HG03064 (cell line): ENCODE measurements at regions not wholly inside any gene's neighbourhood (a gene's known extent, or its start where the extent isn't known, plus 50 kb on each side); places are given as distances from the start of the nearest gene placed in this dataset.

Experiments
- ATAC-seq: cut with Tn5 transposase; IDR thresholded peaks from one replicate; pipeline ENCODE4 v1.9.1; 2021; ENCODE audit warnings: low read depth; ENCODE audit not compliant: unreplicated experiment

GRCh38 chr12:4030929-4031702 is 157.9 kb upstream of the PARP11 start:
- no peak for ATAC-seq

DNA sequence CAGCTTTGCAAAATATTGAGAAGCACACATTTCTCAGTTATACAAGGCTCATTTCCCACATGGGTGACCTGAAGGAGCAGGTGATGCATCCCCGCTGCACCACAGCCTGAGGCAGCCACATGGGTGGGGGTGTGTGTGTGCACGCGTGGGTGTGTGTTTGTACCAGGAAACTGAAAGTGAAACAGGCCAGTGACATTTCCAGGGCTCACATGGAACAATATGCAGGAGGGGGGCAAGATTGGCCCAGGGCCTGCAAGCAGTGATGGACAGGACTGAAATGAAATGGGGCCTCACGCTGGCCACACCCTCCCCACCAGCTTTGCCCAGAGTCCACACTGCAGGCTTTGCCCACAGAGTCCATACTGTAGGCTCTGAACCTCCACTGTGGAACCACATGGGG is 154.2 kb upstream of the PARP11 start:
- ATAC-seq = no peak

GRCh38 chr12:4026517-4026916 is 153.3 kb upstream of the PARP11 start:
- ATAC-seq = no peak

- ATAC-seq = no peak
Measured at GRCh38 chr12:4026020-4026358, 152.8 kb upstream of the PARP11 start.

- ATAC-seq = no peak
Measured at GRCh38 chr12:4025181-4026019, 152.2 kb upstream of the PARP11 start.

DNA sequence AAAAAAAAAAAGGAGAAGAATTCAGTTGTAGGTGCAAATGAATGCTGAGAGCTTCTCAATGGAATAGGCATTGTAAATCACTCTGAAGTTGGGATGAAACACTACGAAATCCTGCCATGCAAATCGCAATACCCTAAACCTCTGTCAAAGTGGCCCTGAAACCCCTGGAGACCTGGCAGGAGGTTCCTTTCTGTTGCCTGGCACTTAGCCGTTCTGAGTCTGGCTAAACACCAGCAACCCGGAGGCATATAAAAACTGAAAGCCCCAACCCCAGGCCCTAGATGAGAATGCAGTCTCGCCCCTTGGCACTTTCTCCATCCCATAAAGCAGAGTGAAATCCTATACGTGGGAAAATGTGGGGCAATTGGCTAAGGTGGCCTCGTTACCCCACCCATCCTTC is 151.5 kb upstream of the PARP11 start:
- no peak for ATAC-seq

DNA sequence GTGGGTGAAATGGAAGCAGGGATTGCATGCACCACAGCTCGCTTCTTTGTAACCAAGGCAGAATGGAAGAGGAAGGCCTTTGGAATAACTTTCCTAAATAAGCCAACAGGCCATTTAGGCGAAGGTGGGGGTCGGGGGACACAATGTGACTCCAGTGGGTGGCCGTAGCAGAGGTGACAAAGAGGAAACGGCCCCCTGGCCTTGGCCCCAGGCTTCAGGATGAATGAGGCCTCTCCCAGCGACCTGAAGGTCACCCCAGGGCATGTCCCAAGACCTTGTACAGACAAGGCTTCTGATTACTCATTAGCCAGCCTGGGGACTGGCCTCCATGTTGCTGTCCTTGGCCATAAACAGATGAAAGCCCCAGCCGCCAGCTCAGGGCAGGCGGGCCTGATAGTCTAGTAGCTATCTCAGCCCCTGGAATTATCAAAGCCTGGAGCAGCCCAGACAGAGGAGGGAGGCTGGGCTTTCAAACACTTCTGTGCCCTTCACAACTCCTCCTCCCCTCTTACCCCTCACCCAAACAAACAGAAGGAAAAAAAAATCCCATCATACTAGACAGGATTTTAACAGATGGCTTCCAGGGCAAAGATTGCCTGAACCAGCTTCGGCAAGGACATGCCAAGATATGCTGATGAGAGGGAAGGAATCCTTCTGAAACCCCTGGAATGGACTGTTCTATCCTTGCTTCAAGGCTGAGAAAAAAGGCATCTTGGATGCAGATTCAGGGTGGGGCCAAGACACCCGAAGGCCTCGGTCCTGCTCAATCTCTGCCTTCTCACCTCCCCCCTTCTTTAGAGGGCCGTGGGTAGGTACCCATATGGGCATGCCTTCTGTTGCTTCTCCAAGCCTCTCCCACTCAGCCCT is 142.3 kb upstream of the PARP11 start:
- ATAC-seq = no peak

DNA sequence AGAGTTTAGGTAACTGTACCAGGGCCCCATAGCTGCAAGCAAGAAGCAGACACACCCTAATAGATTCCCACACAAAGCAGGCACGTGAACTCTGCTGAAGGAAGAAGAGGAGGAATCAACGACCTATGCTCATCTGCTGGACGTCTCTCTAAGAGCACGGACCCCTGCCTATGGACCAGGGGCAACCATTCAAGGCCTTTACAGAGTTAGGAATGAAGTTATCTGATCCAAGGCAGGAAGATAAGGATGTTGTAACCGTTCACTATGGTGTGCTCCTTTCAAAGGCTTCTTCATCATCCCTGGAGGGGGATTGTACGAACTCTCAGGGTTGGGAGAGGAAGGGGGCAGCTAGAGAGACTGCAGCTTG is 141.6 kb upstream of the PARP11 start:
- ATAC-seq = no peak

DNA sequence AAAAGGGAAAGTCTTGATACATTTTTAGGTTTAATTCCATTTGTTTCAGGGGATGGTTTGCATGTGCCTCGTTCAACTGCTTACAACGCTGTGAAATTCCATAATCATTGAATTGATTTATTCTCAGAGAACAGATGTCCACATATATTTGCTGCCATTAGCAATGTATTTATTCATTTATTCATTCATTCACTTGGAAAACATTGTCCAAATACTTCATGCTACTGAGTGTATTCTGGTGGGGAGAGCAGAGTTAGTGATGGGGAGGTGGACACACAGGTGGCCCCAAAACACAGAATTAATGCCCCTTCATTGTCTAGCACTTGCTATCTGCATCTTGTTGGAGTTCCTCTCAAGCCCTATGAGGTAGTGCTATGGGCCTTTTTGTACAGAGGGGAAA is 141.2 kb upstream of the PARP11 start:
- ATAC-seq = no peak

DNA sequence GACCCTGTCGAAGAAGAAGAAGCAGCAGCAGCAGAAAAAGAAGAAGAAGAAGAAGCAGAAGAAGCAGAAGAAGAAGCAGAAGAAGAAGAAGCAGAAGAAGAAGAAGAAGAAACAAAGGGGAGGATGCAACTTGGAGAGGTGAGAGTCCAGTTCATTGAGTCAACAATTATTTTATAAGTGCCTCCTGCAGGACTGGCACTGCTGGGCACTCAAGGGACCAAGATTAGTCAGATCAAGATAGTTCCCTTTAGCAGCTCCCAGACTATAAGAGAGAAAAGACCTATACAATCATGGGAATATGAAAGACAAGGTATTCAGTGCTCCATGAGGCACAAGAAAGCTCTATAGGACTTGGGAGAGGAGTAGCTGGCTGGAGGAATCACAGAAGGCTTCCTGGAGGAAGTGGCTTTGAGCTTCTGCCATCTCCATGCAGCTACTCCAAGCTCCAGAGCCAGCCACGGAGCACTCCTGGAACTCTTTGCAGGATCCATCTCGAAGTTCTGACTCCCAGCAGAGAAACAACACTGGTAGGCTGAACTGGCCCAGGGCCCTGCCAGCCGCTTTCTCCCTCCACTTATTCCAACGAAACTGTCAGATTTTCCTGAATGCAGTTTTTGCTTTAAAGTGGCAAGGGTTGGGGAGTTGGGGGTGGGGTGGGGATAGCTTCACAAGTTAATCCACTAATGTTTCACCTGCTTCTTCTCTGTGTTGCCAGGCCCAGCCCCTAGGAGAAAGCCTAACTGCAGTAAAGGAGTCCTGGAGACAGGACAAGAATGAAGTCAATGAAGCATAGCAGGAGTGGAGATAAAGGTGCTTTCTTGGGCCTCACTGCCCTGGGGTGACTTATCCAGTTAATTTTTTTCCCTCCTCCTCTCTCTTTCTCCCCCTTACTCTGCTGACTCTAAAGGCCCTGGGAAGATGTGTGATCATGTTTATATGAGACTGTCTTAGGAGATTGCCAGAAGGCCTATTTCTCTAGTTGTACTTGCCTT is 140.1 kb upstream of the PARP11 start:
- no peak for ATAC-seq

- ATAC-seq = no peak
Measured at GRCh38 chr12:4012073-4012472, 138.9 kb upstream of the PARP11 start.

DNA sequence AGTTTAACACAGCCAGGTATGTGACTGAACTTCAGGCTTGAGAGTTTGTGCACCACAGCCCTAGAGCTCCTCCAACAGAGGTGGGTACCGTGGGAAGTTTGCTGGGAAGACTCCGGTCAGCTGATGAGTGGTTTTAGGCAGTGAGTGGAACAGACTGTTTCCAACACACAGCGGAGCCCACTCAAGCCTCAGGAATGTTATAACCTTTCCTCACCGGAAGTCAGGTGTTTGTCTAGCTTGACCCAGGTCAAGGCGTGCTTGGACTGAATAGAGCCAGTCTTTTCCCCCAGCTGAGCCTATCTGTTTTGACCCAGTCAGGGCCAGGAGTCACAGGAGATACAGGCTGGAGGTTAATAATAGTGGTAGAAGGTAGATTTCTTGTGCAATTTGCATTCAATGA is 138.4 kb upstream of the PARP11 start:
- ATAC-seq = no peak

DNA sequence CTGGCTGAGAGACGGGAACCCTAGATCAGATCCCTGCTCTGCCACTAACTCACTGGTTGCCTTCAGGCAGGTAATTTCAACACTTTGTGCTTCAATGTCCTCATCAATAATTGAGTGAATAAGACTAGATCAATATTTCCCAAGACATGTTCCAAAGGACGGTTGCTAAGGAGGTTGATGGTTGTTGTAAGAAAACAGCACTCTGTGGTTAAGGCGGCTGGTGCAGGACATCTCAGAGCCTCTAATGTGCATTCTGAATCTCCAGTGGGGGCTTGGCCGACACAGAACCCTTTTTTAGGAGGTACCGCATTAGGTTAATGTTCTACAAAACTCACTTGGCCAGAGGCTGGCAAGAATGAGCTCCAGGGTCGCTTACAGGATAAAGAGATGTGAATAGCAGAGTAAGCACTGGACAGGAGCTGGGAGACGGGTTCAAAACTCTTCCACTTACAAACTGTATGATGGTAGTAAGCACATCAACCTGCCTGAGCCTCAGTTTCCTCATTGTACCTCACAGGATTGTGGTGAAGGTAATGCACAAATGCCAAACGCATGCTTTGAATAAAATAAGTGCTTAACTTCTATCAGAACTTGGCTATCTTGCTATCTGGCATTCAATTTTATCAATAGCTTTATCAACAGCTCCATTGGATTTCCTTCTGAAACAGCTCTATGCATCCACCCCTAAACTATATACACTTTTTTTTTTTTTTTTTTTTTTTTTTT is 136.9 kb upstream of the PARP11 start:
- no peak for ATAC-seq

- no peak for ATAC-seq
Measured at GRCh38 chr12:4006743-4007142, 133.5 kb upstream of the PARP11 start.

DNA sequence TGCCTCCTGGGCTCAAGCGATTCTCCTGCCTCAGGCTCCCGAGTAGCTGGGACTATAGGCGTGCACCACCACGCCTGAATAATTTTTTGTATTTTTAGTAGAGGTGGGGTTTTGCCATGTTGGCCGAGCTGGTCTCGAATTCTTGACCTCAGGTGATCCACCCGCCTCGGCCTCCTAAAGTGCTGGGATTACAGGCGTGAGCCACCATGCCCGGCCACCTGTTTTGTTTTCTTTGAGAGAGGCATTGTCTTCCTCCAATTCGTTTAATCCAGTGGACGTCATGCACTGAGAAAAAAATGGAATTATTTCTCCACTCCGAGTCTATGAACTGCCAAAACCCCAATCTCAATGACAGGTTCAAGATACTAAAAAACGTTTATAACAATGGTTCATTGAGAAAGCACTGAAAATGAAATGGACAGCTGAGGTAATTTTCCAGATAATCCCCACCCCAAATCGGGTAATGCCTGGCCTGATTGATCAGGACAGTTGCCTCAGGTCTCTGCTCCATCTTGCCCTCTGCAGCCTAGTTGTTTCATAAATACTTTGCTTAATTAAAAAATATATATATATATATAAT is 132.7 kb upstream of the PARP11 start:
- ATAC-seq = no peak

- ATAC-seq = no peak
Measured at GRCh38 chr12:4003576-4003975, 130.4 kb upstream of the PARP11 start.

DNA sequence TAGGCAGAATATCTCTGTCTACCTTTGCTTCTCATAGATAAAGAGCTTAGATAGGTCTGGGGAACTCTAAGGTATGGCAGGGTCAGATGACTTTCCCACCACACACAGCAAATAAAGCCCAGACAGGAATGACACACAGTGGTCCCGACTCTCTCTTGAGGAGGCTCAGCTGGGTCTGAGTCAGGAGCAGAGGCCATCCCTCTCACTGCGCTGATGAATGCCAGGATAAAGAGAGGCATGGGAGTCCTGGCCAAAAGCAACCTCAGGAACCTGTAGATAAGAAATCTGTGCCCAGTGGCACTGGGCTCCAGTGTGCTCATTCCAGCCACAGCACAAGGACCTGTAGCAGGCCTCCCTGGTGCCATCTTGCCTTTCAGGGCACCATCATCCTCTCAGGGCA is 129.4 kb upstream of the PARP11 start:
- no peak for ATAC-seq

DNA sequence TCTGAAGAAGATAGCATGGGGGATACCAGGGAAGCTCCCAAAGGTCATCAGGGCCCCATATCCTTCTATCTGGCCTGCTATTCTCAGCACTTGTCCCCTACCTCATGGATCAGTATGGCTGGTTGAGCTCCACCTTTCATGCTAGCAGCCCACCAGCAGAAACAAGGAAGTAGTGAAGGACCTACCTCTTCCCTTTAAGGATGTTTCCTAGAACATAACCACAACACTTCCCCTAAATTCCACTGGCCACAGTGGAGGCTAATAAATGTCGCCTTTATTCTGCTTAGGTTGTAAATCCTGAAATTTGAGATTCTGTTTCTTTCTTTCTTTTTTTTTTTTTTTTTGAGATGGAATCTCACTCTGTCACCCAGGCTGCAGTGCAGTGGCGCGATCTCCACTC is 128.6 kb upstream of the PARP11 start:
- no peak for ATAC-seq

GRCh38 chr12:4001031-4001430 is 127.8 kb upstream of the PARP11 start:
- no peak for ATAC-seq
